Muscle layer of duodenum (tissue), 2 donors: ENCODE measurements at regions not wholly inside any gene's neighbourhood (a gene's known extent, or its start where the extent isn't known, plus 50 kb on each side); places are given as distances from the start of the nearest gene placed in this dataset.

Experiments used
- H3K27ac ChIP-seq: one replicate; pipeline ENCODE4 v1.7.0; 2013; ENCODE audit warnings: mild to moderate bottlenecking, low read length
- H3K27me3 ChIP-seq: one replicate; pipeline ENCODE4 v1.7.0; 2013; ENCODE audit warnings: low read depth, mild to moderate bottlenecking, control low read depth, low read length
- H3K36me3 ChIP-seq, 2 donors: one replicate each; pipeline ENCODE4 v1.7.0; 2013; ENCODE audit warnings: low read length in 2 of 2, control low read depth in 1 of 2, mild to moderate bottlenecking in 1 of 2; ENCODE audit not compliant: insufficient read depth in 2 of 2, control insufficient read depth in 1 of 2
- H3K4me1 ChIP-seq, 2 donors: one replicate each; pipeline ENCODE4 v1.7.0; 2013; ENCODE audit warnings: low read length in 2 of 2, mild to moderate bottlenecking in 2 of 2, control low read depth in 1 of 2, moderate library complexity in 1 of 2; ENCODE audit not compliant: insufficient read depth in 2 of 2, control insufficient read depth in 1 of 2
- H3K4me3 ChIP-seq, 2 donors: one replicate each; pipeline ENCODE4 v1.7.0; 2013; ENCODE audit warnings: low read length in 2 of 2, low read depth in 1 of 2, mild to moderate bottlenecking in 1 of 2
- H3K9me3 ChIP-seq, 2 donors: one replicate each; pipeline ENCODE4 v1.7.0; 2013; ENCODE audit warnings: low read length in 2 of 2, control low read depth in 1 of 2, mild to moderate bottlenecking in 1 of 2; ENCODE audit not compliant: control insufficient read depth in 1 of 2
- donor health status: healthy.

- Histone ChIP-seq H3K27me3 (no peaks in the 10 kb centered on the region), H3K9me3 (no peaks in the 10 kb centered on the region), H3K4me3 (no peak overlapping the region), H3K36me3 (no peaks in the 10 kb centered on the region), H3K27ac (no peak overlapping the region), H3K4me1 (peaks cover 0 to 5% of the 10 kb centered on the region in 2 donors)
These were observed 124.9 kb upstream of the IRF2BP2 start for GRCh38 chr1:234734869-234735268.

GRCh38 chr1:234734412-234734835 is 124.4 kb upstream of the IRF2BP2 start:
- no peaks in the 10 kb centered on the region for H3K27me3 ChIP-seq

GRCh38 chr1:234733427-234733826 is 123.4 kb upstream of the IRF2BP2 start:
- no peak overlapping the region for H3K27ac ChIP-seq
- no peak overlapping the region for H3K4me3 ChIP-seq
- H3K27me3 ChIP-seq = no peaks in the 10 kb centered on the region
- H3K9me3 ChIP-seq = no peaks in the 10 kb centered on the region
- peaks cover 0 to 5% of the 10 kb centered on the region in 2 donors for H3K4me1 ChIP-seq
- no peaks in the 10 kb centered on the region for H3K36me3 ChIP-seq

More at GRCh38 chr1:234734412-234734835, 124.4 kb upstream of the IRF2BP2 start:
- Histone ChIP-seq H3K4me1 (peaks cover 0 to 5% of the 10 kb centered on the region in 2 donors), H3K36me3 (no peaks in the 10 kb centered on the region), H3K9me3 (no peaks in the 10 kb centered on the region), H3K27ac (no peak overlapping the region), H3K4me3 (no peak overlapping the region)

- Histone ChIP-seq H3K4me3 (no peak overlapping the region), H3K27ac (no peak overlapping the region), H3K36me3 (no peaks in the 10 kb centered on the region), H3K9me3 (no peaks in the 10 kb centered on the region), H3K27me3 (no peaks in the 10 kb centered on the region), H3K4me1 (peaks cover 0 to 5% of the 10 kb centered on the region in 2 donors)
These were observed 122.9 kb upstream of the IRF2BP2 start for GRCh38 chr1:234732671-234733390.

GRCh38 chr1:234732260-234732659 is 122.3 kb upstream of the IRF2BP2 start:
- Histone ChIP-seq H3K4me1 (peaks cover 5 to 8% of the 10 kb centered on the region in 2 donors), H3K27ac (no peak overlapping the region), H3K27me3 (no peaks in the 10 kb centered on the region), H3K4me3 (no peak overlapping the region), H3K9me3 (no peaks in the 10 kb centered on the region), H3K36me3 (no peaks in the 10 kb centered on the region)

- no peaks in the 10 kb centered on the region for H3K27me3 ChIP-seq
- H3K36me3 ChIP-seq = no peaks in the 10 kb centered on the region
- H3K9me3 ChIP-seq = no peaks in the 10 kb centered on the region
- H3K27ac ChIP-seq = no peak overlapping the region
- peaks cover 12 to 14% of the 10 kb centered on the region in 2 donors for H3K4me1 ChIP-seq
- no peak overlapping the region for H3K4me3 ChIP-seq
These were observed 121.6 kb upstream of the IRF2BP2 start for GRCh38 chr1:234731569-234732085.

- no peak overlapping the region for H3K27ac ChIP-seq
- no peaks in the 10 kb centered on the region for H3K27me3 ChIP-seq
- H3K4me1 ChIP-seq = peaks cover 17 to 18% of the 10 kb centered on the region in 2 donors
- H3K36me3 ChIP-seq = no peaks in the 10 kb centered on the region
- no peak overlapping the region for H3K4me3 ChIP-seq
- no peaks in the 10 kb centered on the region for H3K9me3 ChIP-seq
These were observed 121.0 kb upstream of the IRF2BP2 start for GRCh38 chr1:234730770-234731568.

GRCh38 chr1:234730475-234730769 is 120.4 kb upstream of the IRF2BP2 start:
- H3K4me1 ChIP-seq = peaks cover 22 to 24% of the 10 kb centered on the region in 2 donors
- H3K27ac ChIP-seq = no peak overlapping the region
- no peaks in the 10 kb centered on the region for H3K27me3 ChIP-seq
- H3K36me3 ChIP-seq = no peaks in the 10 kb centered on the region
- H3K4me3 ChIP-seq = no peak overlapping the region
- no peaks in the 10 kb centered on the region for H3K9me3 ChIP-seq

GRCh38 chr1:234729561-234730474 is 119.8 kb upstream of the IRF2BP2 start:
- H3K4me3 ChIP-seq = no peak overlapping the region
- no peaks in the 10 kb centered on the region for H3K36me3 ChIP-seq
- H3K27me3 ChIP-seq = no peaks in the 10 kb centered on the region
- no peak overlapping the region for H3K27ac ChIP-seq
- H3K9me3 ChIP-seq = no peaks in the 10 kb centered on the region
- peaks cover 28 to 30% of the 10 kb centered on the region in 2 donors for H3K4me1 ChIP-seq

GRCh38 chr1:234728740-234729139 is 118.8 kb upstream of the IRF2BP2 start:
- Histone ChIP-seq H3K36me3 (peaks cover 0 to 1% of the 10 kb centered on the region in 2 donors), H3K9me3 (no peaks in the 10 kb centered on the region), H3K27me3 (no peaks in the 10 kb centered on the region), H3K4me3 (no peak overlapping the region), H3K27ac (no peak overlapping the region), H3K4me1 (peaks cover 30 to 39% of the 10 kb centered on the region in 2 donors)
